LNCAP (cell line): ENCODE measurements at regions not wholly inside any gene's neighbourhood (a gene's known extent, or its start where the extent isn't known, plus 50 kb on each side); places are given as distances from the start of the nearest gene placed in this dataset.

Source experiments
- TF ChIP-seq, protein P1 (sequence below): fragments of 450-650 bp; IDR thresholded peaks from 2 replicates; pipeline ENCODE4 v1.5.1; 2017; ENCODE audit warnings: mild to moderate bottlenecking

DNA sequence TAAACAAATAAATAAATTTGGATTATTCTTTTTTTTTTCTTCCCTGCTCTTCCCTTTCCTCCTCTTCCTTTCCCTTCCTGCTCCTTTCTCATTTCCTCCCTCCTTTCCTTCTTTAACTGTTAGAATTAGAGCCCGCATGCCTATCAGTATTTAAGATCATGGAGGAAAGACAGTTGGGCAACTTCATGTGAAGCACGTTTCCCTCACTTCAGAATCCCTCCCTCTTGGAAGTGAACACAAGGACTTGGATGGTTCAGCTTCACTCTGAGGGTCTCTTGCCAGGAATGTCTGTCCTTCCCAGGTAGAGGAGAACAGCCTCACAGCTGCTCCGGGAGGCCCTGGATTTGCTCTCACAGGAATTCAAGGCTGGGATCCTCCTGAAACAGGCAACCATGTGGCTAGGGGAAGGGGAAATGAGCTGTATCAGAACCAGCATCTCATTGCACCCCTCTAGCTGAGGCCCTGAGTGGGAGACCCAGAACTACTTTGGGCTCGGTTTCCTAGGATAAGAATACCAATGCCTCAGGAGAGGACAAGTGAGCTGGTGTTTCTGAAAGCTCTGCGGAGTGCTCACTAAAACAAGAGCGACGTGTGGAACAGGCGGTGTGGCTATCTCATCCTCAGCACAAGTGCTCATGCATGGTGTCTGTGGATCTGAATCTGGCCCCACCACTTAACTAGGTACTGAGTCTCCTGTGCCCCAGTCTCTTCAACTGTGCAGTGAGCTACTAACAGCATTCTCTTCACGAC lies 230.5 kb downstream of the MYCN start:
- TF ChIP-seq, protein P1, sequence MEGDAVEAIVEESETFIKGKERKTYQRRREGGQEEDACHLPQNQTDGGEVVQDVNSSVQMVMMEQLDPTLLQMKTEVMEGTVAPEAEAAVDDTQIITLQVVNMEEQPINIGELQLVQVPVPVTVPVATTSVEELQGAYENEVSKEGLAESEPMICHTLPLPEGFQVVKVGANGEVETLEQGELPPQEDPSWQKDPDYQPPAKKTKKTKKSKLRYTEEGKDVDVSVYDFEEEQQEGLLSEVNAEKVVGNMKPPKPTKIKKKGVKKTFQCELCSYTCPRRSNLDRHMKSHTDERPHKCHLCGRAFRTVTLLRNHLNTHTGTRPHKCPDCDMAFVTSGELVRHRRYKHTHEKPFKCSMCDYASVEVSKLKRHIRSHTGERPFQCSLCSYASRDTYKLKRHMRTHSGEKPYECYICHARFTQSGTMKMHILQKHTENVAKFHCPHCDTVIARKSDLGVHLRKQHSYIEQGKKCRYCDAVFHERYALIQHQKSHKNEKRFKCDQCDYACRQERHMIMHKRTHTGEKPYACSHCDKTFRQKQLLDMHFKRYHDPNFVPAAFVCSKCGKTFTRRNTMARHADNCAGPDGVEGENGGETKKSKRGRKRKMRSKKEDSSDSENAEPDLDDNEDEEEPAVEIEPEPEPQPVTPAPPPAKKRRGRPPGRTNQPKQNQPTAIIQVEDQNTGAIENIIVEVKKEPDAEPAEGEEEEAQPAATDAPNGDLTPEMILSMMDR: no peak

DNA sequence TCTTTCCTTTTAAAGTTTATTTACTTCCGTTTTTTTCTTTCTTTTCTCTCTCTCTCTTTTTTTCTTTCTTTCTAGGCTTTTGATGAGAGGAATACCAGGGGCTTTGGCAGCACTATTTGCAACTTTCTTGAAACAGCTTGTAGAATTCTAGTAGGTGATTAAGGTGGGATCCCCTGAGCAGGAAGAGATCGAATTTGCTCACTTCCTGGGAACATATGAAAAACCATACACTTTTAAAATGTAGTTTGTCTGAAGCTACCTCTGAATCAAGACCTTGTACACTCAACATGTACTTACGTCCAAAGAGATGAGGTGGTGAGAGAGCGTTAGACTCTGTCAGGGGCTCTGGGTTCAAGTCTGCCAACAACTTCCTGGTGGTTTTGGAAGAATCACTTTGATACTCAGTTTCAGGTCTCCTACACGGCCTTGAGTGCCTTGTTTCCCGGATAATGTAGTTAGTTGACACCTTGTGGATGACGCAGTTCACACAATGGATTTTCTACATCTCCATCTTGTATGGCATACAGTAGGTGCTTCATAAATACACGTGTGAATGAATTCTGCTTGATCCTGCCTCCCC lies 229.1 kb downstream of the MYCN start:
- TF ChIP-seq, protein P1: no peak

DNA sequence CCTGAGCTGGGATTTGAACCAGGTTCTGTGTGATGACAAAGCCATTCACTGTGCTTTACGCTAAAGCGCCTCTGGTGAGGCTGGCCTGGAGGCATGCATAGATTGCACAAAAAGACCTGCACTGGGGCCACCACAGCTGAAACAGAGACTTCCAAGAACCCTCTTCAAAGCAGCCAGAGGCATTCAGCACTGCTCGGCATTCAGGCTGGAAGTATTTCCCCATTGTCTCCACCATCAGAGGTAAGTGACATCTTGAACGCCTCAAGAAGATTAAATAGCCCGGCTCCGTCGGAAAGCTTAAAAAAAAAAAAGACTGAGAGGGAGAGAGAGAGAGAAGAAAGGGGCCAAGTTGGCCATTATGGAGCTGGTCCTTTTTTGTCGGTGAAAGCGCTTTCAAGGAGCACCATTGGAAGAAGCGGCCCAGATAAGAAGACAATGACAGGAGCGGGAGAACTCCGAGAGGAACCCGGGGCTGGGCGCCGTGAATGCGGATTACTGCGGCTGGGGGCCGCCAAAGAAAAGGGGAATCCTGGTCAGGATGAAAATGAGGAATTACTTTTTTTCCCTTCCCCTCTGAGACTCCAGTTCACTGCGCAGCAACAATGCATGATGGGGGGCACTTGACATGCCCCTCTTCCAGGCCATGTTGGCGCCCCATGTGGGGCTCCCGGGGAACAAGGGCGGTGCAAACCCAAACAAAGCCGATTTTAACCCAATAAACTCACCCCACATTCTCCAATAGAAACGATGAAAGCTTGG lies 228.3 kb downstream of the MYCN start:
- TF ChIP-seq, protein P1: no peak

DNA sequence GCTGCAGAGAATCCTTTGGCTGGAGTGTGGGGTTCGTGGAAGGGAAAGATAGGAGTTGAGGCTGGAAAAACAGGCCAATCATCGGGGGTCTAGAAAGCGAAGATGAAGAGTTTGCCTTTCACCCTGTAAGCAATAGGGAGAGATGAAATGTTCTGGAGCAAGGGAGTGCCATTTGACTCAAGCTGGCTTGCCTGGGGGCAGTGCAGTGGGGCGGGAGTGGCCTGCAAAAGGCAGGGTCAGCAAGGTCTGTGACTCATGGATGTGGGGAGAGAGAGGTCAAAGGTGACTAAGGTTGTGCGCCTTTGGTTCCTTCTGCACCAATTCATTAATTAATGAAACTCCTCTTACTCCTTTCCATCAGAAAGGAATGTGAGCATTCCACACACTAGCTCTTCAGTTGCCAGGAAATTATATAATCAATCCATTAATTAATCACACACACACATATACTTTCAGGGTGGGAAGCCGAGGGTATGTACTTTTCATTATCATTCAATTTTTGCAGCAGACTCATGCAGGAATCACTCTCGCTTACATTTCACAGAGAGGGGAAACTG lies 227.6 kb downstream of the MYCN start:
- TF ChIP-seq, protein P1: no peak

DNA sequence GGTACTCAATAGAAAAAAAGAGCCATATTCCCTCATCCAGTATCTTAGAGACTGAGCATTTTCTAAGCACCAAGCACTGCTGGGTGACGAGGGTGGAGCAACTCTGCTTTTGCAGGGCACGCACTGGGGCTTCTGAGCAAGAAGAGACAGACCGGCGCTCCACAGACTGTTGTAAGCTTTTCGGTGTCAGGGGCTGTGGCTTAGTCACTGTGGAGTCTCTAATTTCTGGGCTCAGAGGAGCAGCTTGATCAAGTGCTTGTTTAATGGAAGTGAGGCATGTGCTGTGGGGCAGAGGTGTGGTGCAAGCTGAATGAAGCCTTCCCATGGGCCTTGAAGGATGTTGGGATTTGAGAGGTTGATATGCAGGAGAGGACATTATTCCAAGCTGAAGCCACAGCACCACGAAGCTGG lies 227.1 kb downstream of the MYCN start:
- TF ChIP-seq, protein P1: no peak

DNA sequence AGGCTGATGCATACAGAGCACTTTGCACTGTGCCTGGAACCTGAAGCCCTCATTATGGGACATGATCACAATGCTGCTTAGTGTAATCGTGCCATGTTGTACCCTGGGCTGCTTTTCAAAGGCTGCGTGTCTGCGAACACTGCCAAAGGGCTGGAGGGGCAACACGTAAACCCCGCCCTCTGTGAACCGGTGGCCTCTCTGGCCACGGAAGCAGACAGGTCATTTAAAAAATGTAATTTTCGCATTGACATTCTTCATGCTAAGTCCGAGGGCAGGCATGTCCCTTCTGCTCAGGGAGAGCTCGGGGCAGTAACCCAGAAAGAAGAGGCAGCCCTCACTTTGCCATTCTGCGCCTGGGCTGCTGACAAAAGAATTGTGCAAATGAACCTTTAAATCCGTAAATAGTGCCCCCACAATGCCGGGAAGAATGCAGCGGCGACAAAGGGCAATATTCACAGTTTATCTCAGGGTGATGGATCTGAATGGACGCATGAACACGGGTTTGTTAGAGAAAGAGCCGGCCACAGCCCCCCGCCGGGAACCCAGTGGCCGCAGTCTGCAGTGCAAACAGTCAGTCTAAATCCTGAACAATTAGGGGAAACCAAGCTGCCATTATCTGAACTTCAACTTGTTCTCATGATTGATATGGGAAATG lies 226.1 kb downstream of the MYCN start:
- TF ChIP-seq, protein P1: no peak
